NCI-H226 (cell line): ENCODE measurements at regions not wholly inside any gene's neighbourhood (a gene's known extent, or its start where the extent isn't known, plus 50 kb on each side); places are given as distances from the start of the nearest gene placed in this dataset.

Source experiments
- DNase-seq: peaks from one replicate; pipeline ENCODE4 v3.0.0-alpha.2; 2015

GRCh38 chr4:60215906-60216305 is 984.2 kb upstream of the ADGRL3 start:
- DNase-seq: no peak

DNA sequence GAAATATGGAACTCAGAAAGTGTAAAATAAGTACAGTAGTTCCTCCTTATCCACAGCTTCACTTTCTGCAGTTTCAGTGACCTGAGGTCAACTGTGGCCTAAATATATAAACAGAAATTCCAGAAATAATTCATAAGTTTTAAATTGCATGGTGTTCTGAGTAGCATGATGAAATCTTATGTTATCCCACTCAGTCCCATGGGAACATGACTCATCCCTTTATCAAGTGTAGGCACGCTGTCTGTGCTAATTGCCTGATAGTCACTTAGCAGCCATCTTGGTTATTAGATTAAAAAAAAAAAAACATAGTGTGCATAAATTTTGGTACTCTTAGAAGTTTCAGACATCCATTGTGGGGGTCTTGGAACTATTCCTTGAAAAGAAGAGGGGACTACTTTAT is 983.4 kb upstream of the ADGRL3 start:
- peak; percentile 56 for DNase-seq

DNA sequence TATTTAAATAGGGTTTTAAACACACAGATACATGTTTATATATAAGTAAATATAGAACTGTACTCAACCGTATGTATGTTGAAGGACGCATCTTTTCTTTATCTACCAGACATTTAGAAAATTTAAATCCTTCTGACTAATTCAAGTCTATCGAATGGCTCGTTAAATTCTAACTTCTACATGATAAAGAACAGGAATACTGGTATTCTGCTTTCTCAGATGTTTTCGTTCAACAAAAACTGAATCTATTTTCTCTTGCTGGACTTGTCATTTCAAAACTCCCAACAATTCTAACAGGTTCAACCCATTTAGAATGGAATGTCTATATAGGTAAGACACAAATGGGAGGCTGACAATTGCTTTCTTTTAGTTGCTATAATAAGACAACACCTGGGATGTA is 978.3 kb upstream of the ADGRL3 start:
- no peak for DNase-seq

DNA sequence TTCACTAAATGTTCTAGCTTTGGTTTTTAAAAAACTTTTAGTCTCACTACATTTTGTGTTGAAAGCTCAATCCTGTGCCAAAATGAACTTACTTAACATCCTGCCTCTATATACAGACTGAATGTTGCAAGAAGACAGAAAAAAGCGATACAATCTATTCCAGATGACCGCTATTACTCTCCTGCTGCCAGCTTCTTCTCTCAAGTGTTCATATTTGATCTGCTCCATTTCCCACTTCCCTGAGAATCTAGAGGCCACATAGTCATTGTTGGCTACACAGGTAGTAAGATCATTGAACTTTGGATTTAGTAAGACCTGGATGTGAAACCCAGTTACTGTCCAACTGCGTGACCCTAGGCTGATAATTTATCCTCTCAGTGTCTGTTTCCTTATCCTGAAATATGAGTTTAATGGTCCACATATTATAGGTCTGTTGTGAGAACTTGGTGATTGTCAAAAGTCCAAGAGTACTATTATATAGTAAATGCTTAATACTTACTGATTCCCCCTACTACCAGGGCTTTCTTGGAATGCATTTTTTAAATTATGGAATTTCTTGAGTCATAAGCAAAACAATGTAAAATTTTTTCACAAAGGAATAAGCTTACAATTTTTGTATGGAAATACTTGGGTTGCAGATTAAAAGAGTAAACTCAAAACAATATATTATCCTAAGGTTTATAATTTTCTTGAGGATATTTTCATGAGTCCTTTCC is 976.8 kb upstream of the ADGRL3 start:
- DNase-seq: no peak

DNA sequence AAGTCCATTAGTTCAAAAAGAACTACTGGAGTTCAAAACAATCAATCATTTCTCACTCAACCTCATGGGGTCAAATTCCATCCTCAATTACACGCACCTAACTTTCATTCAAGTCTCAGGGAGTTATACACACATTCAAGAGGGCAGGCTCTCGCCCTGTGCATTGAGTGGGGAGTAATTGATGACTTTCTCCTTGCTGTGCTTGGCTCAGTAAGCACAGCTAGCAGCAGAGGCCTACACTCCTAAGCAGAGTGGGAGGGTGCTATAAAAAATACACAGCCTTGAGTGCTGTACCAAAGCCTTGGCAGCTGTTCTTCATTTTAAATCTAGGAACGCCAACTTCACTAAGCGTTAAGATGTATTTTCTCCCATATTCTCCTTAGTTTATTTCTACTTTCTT is 958.3 kb upstream of the ADGRL3 start:
- no peak for DNase-seq

GRCh38 chr4:60249784-60250183 is 950.3 kb upstream of the ADGRL3 start:
- DNase-seq: no peak

DNA sequence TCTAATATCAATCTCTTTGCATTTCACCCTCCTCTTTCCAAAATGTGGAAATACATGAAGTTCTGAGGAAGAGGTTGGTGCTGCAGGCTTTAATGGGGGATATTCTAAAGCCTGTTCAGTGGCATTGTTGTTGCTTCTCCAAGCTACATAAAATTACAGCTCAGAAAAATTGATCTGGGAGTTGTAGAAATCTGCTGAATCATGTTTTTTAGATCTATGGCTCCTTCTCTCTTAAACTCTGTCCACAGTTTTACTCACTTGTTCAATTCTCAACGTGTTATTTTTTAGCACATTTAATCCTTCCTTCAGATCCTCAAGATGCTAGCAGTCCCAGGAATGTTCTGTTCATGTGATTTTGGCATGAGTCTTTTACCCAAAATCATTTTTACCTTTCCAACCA is 949.5 kb upstream of the ADGRL3 start:
- DNase-seq: no peak

DNA sequence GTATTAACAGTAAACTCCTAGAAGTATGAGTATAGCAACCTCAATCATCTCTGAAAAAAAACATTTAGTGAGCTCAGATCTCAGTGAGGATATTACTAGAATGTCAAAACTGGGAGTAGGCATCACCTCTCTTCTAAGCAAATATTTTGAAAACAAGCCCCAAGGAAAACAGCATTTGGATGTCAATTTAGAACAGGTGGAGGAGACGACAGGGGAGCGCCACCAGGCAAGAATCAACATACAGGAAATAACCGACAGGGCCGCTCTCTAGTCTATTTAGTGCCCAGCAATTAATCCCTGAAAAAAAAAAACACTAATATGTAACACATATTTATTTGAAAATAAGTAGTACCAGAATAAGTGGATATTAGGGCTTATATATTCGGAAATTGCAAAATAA is 940.3 kb upstream of the ADGRL3 start:
- DNase-seq: no peak

DNA sequence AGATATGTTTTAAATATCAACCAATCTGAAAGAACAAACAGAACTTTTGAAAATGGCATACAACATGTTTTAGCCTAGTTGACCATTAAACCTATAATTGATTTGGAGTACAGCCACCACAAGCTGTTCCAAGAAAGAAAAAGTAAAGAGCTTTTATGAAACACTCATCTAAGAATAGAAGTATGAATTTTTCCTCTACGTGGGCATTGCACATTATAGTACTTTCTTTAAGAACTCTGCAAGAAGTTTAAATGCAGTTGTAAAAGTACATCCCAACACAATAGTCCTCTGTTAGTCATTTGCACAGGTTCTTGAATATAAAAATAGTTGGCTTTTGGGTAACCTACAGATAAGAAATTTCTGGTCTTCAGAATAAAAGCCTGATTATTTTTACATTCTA is 933.6 kb upstream of the ADGRL3 start:
- no peak for DNase-seq

- DNase-seq: no peak
Observed at GRCh38 chr4:60296386-60296785, 903.7 kb upstream of the ADGRL3 start.

DNA sequence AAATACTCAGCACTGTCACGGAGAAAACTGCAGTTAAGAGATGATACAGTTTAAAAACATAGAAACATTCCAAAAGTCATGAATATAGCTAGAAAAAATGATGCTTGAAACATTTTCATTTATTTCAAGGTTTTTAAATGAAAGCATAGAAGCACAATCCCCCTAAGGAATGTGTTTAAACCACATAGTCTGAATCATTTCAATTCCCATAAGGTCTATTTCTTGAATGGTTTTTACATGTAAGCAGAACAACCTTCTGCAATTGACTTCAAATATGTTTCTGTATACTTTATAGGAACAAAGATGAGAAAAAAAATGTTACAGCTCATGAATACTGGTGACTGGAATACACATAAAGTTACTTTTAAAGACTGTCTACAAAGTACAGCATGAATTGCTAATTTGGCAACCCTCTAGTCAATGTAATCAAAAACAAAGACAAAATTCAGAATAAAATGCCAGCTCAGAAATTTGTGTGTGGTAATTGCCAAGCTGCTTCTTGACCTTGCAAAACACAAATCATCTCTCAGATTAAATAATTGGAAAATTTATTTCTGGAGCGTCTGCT is 886.4 kb upstream of the ADGRL3 start:
- DNase-seq: no peak

- no peak for DNase-seq
Observed at GRCh38 chr4:60314416-60314815, 885.7 kb upstream of the ADGRL3 start.

GRCh38 chr4:60315586-60315985 is 884.5 kb upstream of the ADGRL3 start:
- no peak for DNase-seq

- no peak for DNase-seq
Observed at GRCh38 chr4:60326735-60327134, 873.4 kb upstream of the ADGRL3 start.

DNA sequence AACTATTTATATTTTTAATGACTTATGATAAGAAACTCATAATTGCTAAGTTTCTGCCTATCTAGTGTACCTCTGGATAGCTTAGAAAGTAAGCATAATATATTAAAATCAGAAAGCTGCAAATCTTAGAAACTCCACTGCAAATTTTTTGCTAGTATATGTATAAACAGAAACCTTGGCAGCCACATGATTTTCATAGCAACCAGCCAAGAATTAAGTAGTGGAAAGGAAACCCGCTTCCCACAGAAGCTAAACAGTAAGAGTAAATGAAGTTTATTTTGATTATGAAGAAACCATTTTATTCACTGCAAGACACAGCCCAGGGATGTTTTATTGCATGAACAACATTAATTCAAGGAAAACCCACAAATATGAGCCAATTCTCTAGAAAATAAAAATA is 872.5 kb upstream of the ADGRL3 start:
- DNase-seq: no peak

GRCh38 chr4:60344908-60345307 is 855.2 kb upstream of the ADGRL3 start:
- no peak for DNase-seq

GRCh38 chr4:60345392-60345791 is 854.7 kb upstream of the ADGRL3 start:
- DNase-seq: no peak

GRCh38 chr4:60359746-60360367 is 840.3 kb upstream of the ADGRL3 start:
- DNase-seq: no peak

- DNase-seq: no peak
Observed at GRCh38 chr4:60365176-60365575, 835.0 kb upstream of the ADGRL3 start.

- no peak for DNase-seq
Observed at GRCh38 chr4:60366661-60367060, 833.5 kb upstream of the ADGRL3 start.

DNA sequence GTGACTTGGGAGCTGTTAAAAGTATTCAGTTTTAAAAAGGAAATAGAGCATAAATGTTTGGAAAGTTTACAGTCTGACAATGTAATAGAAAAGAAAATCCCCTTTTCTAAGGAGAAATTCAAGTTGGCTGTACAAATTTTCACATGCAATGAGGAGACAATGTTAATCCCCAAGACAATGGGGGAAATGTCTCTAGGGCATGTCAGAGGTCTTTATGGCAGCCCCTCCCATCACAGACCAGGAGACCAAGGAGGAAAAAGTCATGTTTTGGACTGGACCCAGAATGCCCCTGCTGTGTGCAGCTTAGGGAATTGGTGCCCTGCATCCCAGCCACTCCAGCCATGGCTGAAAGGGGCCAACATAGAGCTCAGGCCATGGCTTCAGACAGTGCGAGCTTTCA is 831.1 kb upstream of the ADGRL3 start:
- no peak for DNase-seq

GRCh38 chr4:60378010-60378409 is 822.1 kb upstream of the ADGRL3 start:
- no peak for DNase-seq

- no peak for DNase-seq
Observed at GRCh38 chr4:60384516-60384915, 815.6 kb upstream of the ADGRL3 start.

- no peak for DNase-seq
Observed at GRCh38 chr4:60389633-60390032, 810.5 kb upstream of the ADGRL3 start.
